Lower lobe of right lung (tissue), 2 donors: ENCODE measurements at regions not wholly inside any gene's neighbourhood (a gene's known extent, or its start where the extent isn't known, plus 50 kb on each side); places are given as distances from the start of the nearest gene placed in this dataset.

Source experiments
- ATAC-seq, 2 donors: fragments of 200-7000 bp; cut with Tn5 transposase; one replicate each; pipeline ENCODE4 v1.9.1; 2020 to 2022; ENCODE audit warnings: mild to moderate bottlenecking in 2 of 2, moderate library complexity in 2 of 2
- DNase-seq: peaks from one replicate; pipeline ENCODE4 v3.0.0-alpha.2; 2020
- H3K27ac ChIP-seq: fragments of 200-600 bp; one replicate; pipeline ENCODE4 v1.8.0; 2022
- H3K27me3 ChIP-seq: fragments of 200-600 bp; one replicate; pipeline ENCODE4 v1.8.0; 2022; ENCODE audit warnings: low read depth
- H3K36me3 ChIP-seq: fragments of 200-600 bp; one replicate; pipeline ENCODE4 v1.8.0; 2022; ENCODE audit warnings: mild to moderate bottlenecking
- H3K4me1 ChIP-seq: fragments of 200-600 bp; one replicate; pipeline ENCODE4 v1.8.0; 2022
- H3K4me3 ChIP-seq: fragments of 200-600 bp; one replicate; pipeline ENCODE4 v1.8.0; 2022; ENCODE audit warnings: mild to moderate bottlenecking
- H3K9me3 ChIP-seq: fragments of 200-600 bp; one replicate; pipeline ENCODE4 v1.8.0; 2022
- intact Hi-C: fragments of 100-400 bp; cut with DNase I; formaldehyde crosslinking; loops from one replicate; pipeline ENCODE4 v1.11.0; 2022
- TF ChIP-seq, protein P1 (sequence below): fragments of 200-600 bp; IDR thresholded peaks from one replicate; pipeline ENCODE4 v1.8.0; 2022; ENCODE audit warnings: antibody characterized with exemption, mild to moderate bottlenecking
- donor health status: DM: no; HTN: yes; CAD: no; lungs with severe emphysema.

DNA sequence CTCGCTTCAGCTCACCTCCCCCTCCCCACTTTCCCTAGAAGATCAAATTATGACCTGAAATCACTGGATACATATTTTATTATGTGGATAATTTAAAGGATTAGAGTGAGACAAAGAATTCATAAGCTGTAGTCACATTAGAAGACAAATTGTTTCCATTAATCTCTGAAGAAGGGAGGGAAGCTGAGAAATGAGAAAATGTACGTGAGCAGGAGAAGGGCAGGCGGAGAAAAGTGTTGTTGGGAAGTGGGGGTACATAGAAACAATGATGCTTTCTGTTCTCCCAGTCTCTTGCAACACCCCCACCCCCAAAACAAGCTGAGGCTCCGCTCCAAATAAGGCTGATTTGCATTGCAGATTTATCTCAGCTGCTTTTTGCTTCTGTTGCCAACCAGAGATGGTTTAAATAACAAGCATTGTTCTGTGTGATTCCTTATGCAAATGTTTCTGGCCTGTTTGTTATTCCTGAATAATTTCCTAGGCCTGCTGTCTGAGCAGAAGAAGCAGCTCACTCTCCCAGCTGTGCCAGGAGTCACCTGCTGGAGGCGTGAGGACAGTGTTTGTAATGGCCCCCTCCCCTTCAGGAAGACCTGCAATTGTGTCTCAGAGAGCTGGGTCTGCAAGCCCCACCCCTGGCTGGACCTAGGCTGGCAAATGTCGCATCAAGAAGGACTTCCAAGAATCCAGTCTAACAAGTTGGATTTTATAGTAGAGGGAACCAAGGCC is 121.8 kb upstream of the TNR start:
- H3K4me1 ChIP-seq: no peaks in the 10 kb centered on the region
- no peaks in the 10 kb centered on the region for H3K27me3 ChIP-seq
- TF ChIP-seq, protein P1, sequence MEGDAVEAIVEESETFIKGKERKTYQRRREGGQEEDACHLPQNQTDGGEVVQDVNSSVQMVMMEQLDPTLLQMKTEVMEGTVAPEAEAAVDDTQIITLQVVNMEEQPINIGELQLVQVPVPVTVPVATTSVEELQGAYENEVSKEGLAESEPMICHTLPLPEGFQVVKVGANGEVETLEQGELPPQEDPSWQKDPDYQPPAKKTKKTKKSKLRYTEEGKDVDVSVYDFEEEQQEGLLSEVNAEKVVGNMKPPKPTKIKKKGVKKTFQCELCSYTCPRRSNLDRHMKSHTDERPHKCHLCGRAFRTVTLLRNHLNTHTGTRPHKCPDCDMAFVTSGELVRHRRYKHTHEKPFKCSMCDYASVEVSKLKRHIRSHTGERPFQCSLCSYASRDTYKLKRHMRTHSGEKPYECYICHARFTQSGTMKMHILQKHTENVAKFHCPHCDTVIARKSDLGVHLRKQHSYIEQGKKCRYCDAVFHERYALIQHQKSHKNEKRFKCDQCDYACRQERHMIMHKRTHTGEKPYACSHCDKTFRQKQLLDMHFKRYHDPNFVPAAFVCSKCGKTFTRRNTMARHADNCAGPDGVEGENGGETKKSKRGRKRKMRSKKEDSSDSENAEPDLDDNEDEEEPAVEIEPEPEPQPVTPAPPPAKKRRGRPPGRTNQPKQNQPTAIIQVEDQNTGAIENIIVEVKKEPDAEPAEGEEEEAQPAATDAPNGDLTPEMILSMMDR: no peak
- no peak overlapping the region for H3K4me3 ChIP-seq
- H3K36me3 ChIP-seq: no peaks in the 10 kb centered on the region
- DNase-seq (no peak), ATAC-seq (no peak)
- no peaks in the 10 kb centered on the region for H3K9me3 ChIP-seq
- H3K27ac ChIP-seq: no peak overlapping the region
- intact Hi-C loops: no loop called here

DNA sequence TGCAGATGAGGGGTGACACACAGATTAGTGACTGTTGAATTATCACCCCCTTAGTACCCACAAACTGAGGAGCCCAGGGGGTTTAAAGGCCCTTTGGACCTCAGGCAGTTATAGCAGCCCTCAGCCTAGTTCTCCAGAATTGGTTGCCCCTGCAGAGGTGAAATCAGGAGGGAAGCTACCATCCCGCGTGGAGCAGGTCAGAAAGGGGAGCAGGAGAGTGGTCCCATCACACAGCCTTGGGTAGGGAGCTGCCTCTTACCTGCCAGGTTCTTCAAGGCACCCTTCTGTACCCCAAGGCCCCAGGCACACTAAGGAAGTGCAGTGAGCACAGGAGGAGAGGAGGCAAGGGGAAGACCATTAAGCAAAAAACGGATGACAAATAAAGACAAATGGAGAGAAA is 121.2 kb upstream of the TNR start:
- DNase-seq (no peak), ATAC-seq (no peak)
- intact Hi-C loops: no loop called here
- no peaks in the 10 kb centered on the region for H3K9me3 ChIP-seq
- TF ChIP-seq, protein P1: no peak
- H3K27me3 ChIP-seq: no peaks in the 10 kb centered on the region
- no peak overlapping the region for H3K4me3 ChIP-seq
- H3K4me1 ChIP-seq: no peaks in the 10 kb centered on the region
- H3K36me3 ChIP-seq: no peaks in the 10 kb centered on the region
- H3K27ac ChIP-seq: no peak overlapping the region

DNA sequence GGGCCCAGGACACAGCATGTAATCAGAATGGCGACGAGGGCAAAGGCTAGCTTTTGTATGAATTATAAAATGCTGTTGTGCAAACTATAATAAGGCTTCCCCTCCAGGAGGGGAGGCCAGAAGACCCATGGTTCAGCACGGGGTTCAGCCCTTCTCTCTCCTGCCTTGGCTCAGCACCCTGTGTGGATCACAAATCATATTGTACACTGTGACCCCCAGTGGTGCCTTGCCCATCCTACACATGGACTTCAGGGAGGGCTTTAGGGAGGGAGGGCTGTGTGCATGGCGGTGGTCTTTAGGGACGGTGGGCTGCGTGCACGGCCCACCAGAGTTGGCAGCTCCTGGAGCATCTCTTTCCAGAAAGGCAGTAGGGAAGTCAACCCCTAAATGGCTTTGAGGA is 120.8 kb upstream of the TNR start:
- H3K27ac ChIP-seq: no peak overlapping the region
- H3K27me3 ChIP-seq: no peaks in the 10 kb centered on the region
- TF ChIP-seq, protein P1: no peak
- DNase-seq (no peak), ATAC-seq (no peak)
- no peaks in the 10 kb centered on the region for H3K4me1 ChIP-seq
- no peaks in the 10 kb centered on the region for H3K36me3 ChIP-seq
- intact Hi-C loops: no loop called here
- H3K9me3 ChIP-seq: no peaks in the 10 kb centered on the region
- H3K4me3 ChIP-seq: no peak overlapping the region

DNA sequence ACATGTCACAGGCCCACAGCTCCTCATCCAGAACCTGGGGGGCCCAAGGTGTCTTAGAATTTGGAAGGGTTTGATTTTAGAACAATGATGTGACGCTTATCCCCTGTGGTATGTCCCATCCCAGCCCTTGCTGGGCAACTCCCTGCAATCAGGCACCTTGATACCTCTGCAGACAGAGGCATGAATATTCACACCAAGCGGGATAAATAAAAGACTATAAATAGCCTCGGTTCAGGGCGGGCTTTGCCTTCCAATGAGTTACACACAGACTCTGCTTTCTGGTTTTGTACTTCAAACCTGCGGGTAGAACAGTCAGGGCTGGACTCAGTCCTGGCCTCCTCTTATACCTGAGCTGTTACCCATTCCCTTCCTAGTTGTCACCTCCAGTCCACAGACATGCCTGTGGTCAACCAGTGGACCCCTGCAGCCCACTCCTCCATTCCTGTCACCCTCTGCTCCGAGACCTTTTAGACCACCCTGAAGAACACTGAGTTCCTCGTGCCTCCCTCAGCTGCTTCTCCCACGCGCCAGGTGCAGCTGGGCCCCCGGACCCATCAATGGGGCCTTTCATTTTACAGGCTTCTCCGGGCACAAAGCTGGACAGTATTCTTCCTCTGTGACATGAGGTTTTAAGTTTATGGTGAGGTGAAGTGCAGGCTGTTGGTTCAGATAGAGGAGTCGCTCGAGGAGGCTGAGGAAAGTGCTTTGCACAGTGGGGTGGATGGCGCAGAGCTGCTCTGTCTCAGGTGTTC is 120.1 kb upstream of the TNR start:
- TF ChIP-seq, protein P1: no peak
- H3K4me1 ChIP-seq: no peaks in the 10 kb centered on the region
- DNase-seq (no peak), ATAC-seq (no peak)
- H3K9me3 ChIP-seq: no peaks in the 10 kb centered on the region
- no peaks in the 10 kb centered on the region for H3K27me3 ChIP-seq
- no peaks in the 10 kb centered on the region for H3K36me3 ChIP-seq
- intact Hi-C loops: no loop called here
- no peak overlapping the region for H3K4me3 ChIP-seq
- no peak overlapping the region for H3K27ac ChIP-seq

DNA sequence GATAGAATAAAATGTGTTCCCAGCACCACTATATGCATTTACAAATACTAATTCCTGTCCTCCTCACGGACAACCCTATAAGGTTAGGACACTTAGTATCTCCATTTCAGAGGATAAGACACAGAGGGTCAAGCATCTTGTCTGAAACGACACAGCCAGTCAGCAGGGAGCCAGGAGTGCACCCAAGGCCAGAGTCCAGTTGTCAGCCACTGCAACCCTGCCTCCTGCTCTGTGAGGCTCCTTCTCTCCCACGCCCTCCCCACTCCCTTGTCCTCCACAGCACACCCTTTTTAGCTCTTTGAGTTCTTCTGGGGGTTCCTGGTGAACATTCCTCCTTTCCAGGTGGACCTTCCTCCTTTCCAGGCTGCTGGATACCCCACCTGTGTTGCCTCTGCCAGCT is 119.0 kb upstream of the TNR start:
- Histone ChIP-seq H3K9me3 (no peaks in the 10 kb centered on the region), H3K27me3 (no peaks in the 10 kb centered on the region), H3K27ac (no peak overlapping the region), H3K4me1 (no peaks in the 10 kb centered on the region), H3K36me3 (no peaks in the 10 kb centered on the region), H3K4me3 (no peak overlapping the region)
- no peak for ATAC-seq
- TF ChIP-seq, protein P1: no peak
- intact Hi-C loops: no loop called here
- DNase-seq: no peak
